Activated T-helper 17 cell treated with anti-CD3 and anti-CD28 coated beads, Interleukin-2, amount 50 U/mL, for 72 hours (primary cell): ENCODE measurements at regions not wholly inside any gene's neighbourhood (a gene's known extent, or its start where the extent isn't known, plus 50 kb on each side); places are given as distances from the start of the nearest gene placed in this dataset.
A peak's percentile ranks its signal among the peaks of the same experiment; 100 is the strongest.

ENCODE experiments used
- ATAC-seq: fragments of 150-1000 bp; cut with Tn5 transposase; replicated peaks from 2 replicates; pipeline ENCODE4 v1.10.0; 2021; ENCODE audit warnings: mild to moderate bottlenecking, moderate library complexity
- H3K27ac Mint-ChIP-seq: one replicate; pipeline ENCODE4 v1.8.0; 2022; ENCODE audit warnings: mixed read lengths
- H3K27me3 Mint-ChIP-seq: one replicate; pipeline ENCODE4 v1.8.0; 2022; ENCODE audit warnings: mixed read lengths
- H3K36me3 Mint-ChIP-seq: one replicate; pipeline ENCODE4 v1.8.0; 2022; ENCODE audit warnings: low read depth, mild to moderate bottlenecking, mixed read lengths
- H3K4me1 Mint-ChIP-seq: one replicate; pipeline ENCODE4 v1.8.0; 2022; ENCODE audit warnings: mixed read lengths
- H3K4me3 Mint-ChIP-seq: one replicate; pipeline ENCODE4 v1.8.0; 2022; ENCODE audit warnings: mild to moderate bottlenecking, mixed read lengths
- H3K9me3 Mint-ChIP-seq: one replicate; pipeline ENCODE4 v1.8.0; 2022; ENCODE audit warnings: mixed read lengths

- no peak overlapping the region for H3K27ac Mint-ChIP-seq
Observed at GRCh38 chrX:14193547-14193946, 163.9 kb upstream of the GEMIN8 start.

GRCh38 chrX:14173873-14174272, 144.2 kb upstream of the GEMIN8 start:
- H3K4me1 Mint-ChIP-seq = no peaks in the 10 kb centered on the region
- no peaks in the 10 kb centered on the region for H3K9me3 Mint-ChIP-seq
- H3K4me3 Mint-ChIP-seq = no peak overlapping the region
- H3K27ac Mint-ChIP-seq = no peak overlapping the region
- no peak for ATAC-seq
- no peaks in the 10 kb centered on the region for H3K27me3 Mint-ChIP-seq
- H3K36me3 Mint-ChIP-seq = no peaks in the 10 kb centered on the region

More at GRCh38 chrX:14193547-14193946, 163.9 kb upstream of the GEMIN8 start:
- Mint-ChIP-seq H3K36me3 (no peaks in the 10 kb centered on the region), H3K9me3 (no peaks in the 10 kb centered on the region), H3K27me3 (no peaks in the 10 kb centered on the region), H3K4me1 (no peaks in the 10 kb centered on the region), H3K4me3 (no peak overlapping the region)
- no peak for ATAC-seq

DNA sequence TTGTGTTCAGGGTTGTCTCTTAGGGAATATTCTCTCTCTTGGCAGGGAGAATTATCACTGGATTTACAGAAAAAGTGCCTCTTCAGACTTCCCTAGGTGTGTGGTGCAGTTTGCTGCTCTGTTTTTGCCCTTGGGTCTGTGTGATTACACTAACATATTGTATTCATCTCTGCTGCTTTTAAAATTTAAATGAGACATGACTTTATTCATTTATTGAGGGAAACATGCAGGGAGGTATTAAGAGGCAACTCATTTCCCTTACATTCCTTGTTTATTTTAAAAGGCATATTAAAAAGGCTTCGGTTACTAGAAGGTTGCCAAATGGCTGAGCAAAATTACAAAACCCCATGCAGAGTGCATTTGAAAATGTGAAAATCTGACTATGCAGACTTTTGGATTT, 135.1 kb upstream of the GEMIN8 start:
- no peaks in the 10 kb centered on the region for H3K36me3 Mint-ChIP-seq
- no peaks in the 10 kb centered on the region for H3K9me3 Mint-ChIP-seq
- H3K27ac Mint-ChIP-seq = no peak overlapping the region
- no peaks in the 10 kb centered on the region for H3K27me3 Mint-ChIP-seq
- no peak overlapping the region for H3K4me3 Mint-ChIP-seq
- no peak for ATAC-seq
- no peaks in the 10 kb centered on the region for H3K4me1 Mint-ChIP-seq

DNA sequence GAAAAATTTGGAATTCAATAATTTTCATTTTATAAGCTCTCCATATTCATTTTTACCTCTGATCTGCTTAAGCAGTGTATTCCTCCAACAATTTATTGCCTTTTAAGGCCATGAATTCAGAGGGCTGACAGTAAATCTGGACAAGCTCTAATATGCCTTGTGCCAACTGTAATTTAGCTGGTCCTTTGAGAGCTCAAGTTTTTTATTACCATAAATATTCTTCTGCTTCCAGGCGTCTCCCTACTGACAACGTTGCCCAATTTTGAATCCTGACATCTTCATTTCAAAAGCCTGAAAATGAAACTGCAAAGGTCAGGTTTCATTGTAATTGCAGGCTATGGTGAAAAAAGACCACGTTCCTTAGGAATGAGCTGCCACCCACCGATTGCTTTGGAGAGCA, 95.8 kb upstream of the GEMIN8 start:
- H3K9me3 Mint-ChIP-seq = no peaks in the 10 kb centered on the region
- H3K4me3 Mint-ChIP-seq = no peak overlapping the region

DNA sequence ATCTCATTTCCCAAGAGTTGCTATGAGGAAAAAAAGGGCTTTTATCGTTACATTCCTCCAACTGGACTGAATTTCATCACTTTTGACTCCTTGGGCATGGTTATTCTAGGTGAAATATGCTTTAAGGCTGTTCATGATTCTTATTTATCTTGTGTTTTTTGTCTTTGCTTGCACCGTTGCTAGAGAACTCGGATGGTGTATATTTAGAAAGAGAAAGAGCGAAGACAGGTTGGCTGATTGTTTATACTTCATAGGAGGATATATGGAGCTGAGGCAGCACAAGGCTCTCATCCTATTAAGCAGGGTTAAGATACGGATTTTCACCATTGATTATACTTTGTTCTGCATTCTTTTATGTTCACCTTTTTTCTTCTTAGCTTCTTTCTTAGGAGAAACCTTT, 94.9 kb upstream of the GEMIN8 start:
- Mint-ChIP-seq H3K27ac (no peak overlapping the region), H3K9me3 (no peaks in the 10 kb centered on the region), H3K4me1 (no peaks in the 10 kb centered on the region), H3K4me3 (no peak overlapping the region), H3K36me3 (no peaks in the 10 kb centered on the region), H3K27me3 (peaks cover 4% of the 10 kb centered on the region)
- ATAC-seq = no peak

More for the DNA sequence above, 95.8 kb upstream of the GEMIN8 start:
- H3K36me3 Mint-ChIP-seq = no peaks in the 10 kb centered on the region
- H3K27me3 Mint-ChIP-seq = peaks cover 4% of the 10 kb centered on the region
- H3K27ac Mint-ChIP-seq = no peak overlapping the region
- H3K4me1 Mint-ChIP-seq = no peaks in the 10 kb centered on the region
- ATAC-seq = no peak

DNA sequence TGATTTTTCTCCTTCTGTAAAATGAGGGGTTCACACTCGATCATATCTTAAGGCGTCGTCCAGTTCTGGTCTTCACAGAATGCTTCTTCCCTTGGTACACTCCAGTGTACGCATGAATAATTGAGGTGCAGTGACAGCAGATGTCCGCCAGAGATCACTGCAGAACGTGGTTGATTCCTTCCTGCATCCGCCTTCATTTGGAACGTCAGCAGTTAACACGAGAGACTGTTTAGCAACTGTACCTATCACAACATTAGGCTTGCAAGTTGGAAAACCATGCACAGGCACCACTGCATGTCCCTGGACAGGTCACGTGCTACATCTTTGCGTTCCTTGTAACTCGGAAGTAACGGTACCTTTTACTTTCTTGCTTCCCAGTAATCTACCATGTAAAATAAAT, 66.0 kb upstream of the GEMIN8 start:
- ATAC-seq = peak; percentile 57
- no peaks in the 10 kb centered on the region for H3K9me3 Mint-ChIP-seq
- H3K27me3 Mint-ChIP-seq = no peaks in the 10 kb centered on the region
- no peaks in the 10 kb centered on the region for H3K4me1 Mint-ChIP-seq
- H3K27ac Mint-ChIP-seq = no peak overlapping the region
- H3K4me3 Mint-ChIP-seq = no peak overlapping the region
- H3K36me3 Mint-ChIP-seq = no peaks in the 10 kb centered on the region

- no peak for ATAC-seq
- H3K27ac Mint-ChIP-seq = no peak overlapping the region
- no peaks in the 10 kb centered on the region for H3K9me3 Mint-ChIP-seq
- H3K27me3 Mint-ChIP-seq = no peaks in the 10 kb centered on the region
- no peak overlapping the region for H3K4me3 Mint-ChIP-seq
- no peaks in the 10 kb centered on the region for H3K4me1 Mint-ChIP-seq
- H3K36me3 Mint-ChIP-seq = no peaks in the 10 kb centered on the region
Observed at GRCh38 chrX:14094191-14094590, 64.5 kb upstream of the GEMIN8 start.

DNA sequence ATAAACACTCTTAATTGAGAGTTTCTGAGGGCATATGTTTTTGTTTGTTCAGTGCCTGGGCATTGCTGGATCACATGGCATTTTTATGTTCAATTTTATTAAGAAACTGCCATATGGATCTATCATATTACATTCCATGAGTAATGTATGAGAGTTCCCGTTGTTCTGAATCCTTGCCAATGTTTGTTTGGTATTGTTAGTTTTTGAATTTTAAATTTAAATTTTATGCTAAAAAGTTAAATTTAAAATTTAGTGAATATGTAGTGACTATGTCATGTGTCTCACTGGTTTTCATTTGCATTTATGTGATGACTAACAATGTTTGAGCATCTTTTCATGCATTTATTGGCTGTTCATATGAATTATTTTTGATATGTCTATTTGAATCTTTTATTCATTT, 54.8 kb upstream of the GEMIN8 start:
- Mint-ChIP-seq H3K4me1 (no peaks in the 10 kb centered on the region), H3K27me3 (peaks cover 12% of the 10 kb centered on the region), H3K4me3 (no peak overlapping the region), H3K36me3 (no peaks in the 10 kb centered on the region), H3K27ac (no peak overlapping the region), H3K9me3 (no peaks in the 10 kb centered on the region)
- ATAC-seq = no peak

- Mint-ChIP-seq H3K27ac (no peak overlapping the region), H3K4me1 (no peaks in the 10 kb centered on the region), H3K36me3 (no peaks in the 10 kb centered on the region), H3K4me3 (no peak overlapping the region), H3K27me3 (peaks cover 12% of the 10 kb centered on the region), H3K9me3 (no peaks in the 10 kb centered on the region)
- ATAC-seq = no peak
Observed at GRCh38 chrX:14083783-14084182, 54.1 kb upstream of the GEMIN8 start.

DNA sequence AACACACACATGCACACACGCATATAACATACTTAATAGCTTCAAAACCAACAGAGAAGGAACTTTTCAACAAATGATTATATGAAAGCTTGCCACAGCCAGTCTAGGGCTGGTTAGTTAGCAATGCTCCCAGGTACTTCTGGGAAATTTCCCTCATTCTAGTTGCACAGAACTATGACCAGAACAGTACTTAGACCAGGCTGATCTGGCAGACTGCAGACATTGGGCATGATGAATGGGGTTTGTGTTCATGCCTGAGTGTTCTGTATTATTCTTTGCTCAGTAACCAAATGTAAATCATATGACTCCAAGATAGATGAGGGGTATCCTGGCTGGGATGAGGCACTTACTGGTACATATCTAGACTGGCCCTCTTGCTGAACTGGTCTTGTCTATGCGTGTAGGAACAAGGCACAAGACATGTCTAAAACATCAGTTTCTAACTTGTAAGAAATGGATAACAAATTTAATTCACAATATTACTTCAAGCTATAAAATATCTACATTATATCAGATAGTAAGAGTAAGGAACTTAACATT, 50.3 kb upstream of the GEMIN8 start:
- H3K4me1 Mint-ChIP-seq = no peaks in the 10 kb centered on the region
- no peak for ATAC-seq
- peaks cover 8% of the 10 kb centered on the region for H3K27me3 Mint-ChIP-seq
- H3K36me3 Mint-ChIP-seq = no peaks in the 10 kb centered on the region
- H3K9me3 Mint-ChIP-seq = no peaks in the 10 kb centered on the region
- H3K4me3 Mint-ChIP-seq = no peak overlapping the region
- no peak overlapping the region for H3K27ac Mint-ChIP-seq
